K562 (cell line): ENCODE measurements at regions not wholly inside any gene's neighbourhood (a gene's known extent, or its start where the extent isn't known, plus 50 kb on each side); places are given as distances from the start of the nearest gene placed in this dataset.

Experiments
- ATAC-seq: fragments of 200-7000 bp; cut with Tn5 transposase; 3 replicates; pipeline ENCODE4 v1.9.1; 2020; ENCODE audit warnings: moderate library complexity
- BruUV-seq: library from RNA; stranded (reverse); fragments of 400-500 nt; replicated peaks from 2 replicates; lab custom pipeline; 2021; lab: Mats Ljungman, UMichigan
- CTCF ChIA-PET: fragments of 300-600 bp; formaldehyde crosslinking; extraction: SDS; loops from one replicate; lab custom pipeline; 2021; ENCODE audit warnings: low intra/inter-chr PET ratio; lab: Yijun Ruan, JAX
- POLR2A ChIA-PET: fragments of 300-600, 350-650 bp; sonication (Branson Sonifier 250); formaldehyde crosslinking; extraction: SDS; loops from one replicate; lab custom pipeline; 2021; ENCODE audit warnings: antibody characterized with exemption, inconsistent platforms; lab: Yijun Ruan, JAX
- DNase-seq, 4 experiments: peaks; one replicate each; pipeline versions ENCODE4 v3.0.0 to v3.0.0-alpha.2; 2011 to 2018; ENCODE audit warnings: low spot score in 3 of 4, mixed read lengths in 3 of 4; ENCODE audit errors: extremely low read depth in 1 of 4
- FAIRE-seq: peaks from 2 replicates; lab custom pipeline; 2011; peaks lifted over from hg19 to GRCh38; lab: Jason Lieb, UNC
- H2AFZ ChIP-seq: 2 replicates; pipeline ENCODE4 v1.6.0; 2011; ENCODE audit warnings: low read depth, low read length, control low read depth, inconsistent platforms
- H3K27ac ChIP-seq: fragments of 200-600 bp; 3 replicates; pipeline ENCODE4 v1.8.0; 2011; ENCODE audit warnings: low read depth, mild to moderate bottlenecking, control low read depth, inconsistent platforms, low read length, moderate library complexity, mixed read lengths; ENCODE audit errors: extremely low read depth
- H3K27me3 ChIP-seq, 2 experiments: fragments of 300-600 bp in 1 of 2; 2 replicates in 1 of 2; 3 replicates in 1 of 2; pipeline versions ENCODE4 v1.6.0 to v1.8.0; 2011; ENCODE audit warnings: inconsistent platforms in 2 of 2, low read length in 2 of 2, mild to moderate bottlenecking in 1 of 2, mixed read lengths in 1 of 2, moderate library complexity in 1 of 2; ENCODE audit not compliant: control insufficient read depth in 2 of 2, insufficient read depth in 2 of 2
- H3K36me3 ChIP-seq: fragments of 300-600 bp; 3 replicates; pipeline ENCODE4 v1.8.0; 2011; ENCODE audit warnings: mild to moderate bottlenecking, low read length, inconsistent platforms; ENCODE audit not compliant: control insufficient read depth, insufficient read depth
- H3K4me1 ChIP-seq, 2 experiments: fragments of 200-600 bp in 1 of 2; replicated peaks in 1 of 2; 2 replicates in 1 of 2; 3 replicates in 1 of 2; pipeline versions ENCODE4 v1.5.1 to v1.8.0; 2011; ENCODE audit warnings: inconsistent platforms in 2 of 2, low read length in 2 of 2, mild to moderate bottlenecking in 1 of 2, mixed read lengths in 1 of 2, moderate library complexity in 1 of 2; ENCODE audit not compliant: control insufficient read depth in 2 of 2, insufficient read depth in 2 of 2
- H3K4me2 ChIP-seq: 2 replicates; pipeline ENCODE4 v1.6.1; 2011; ENCODE audit warnings: low read length, control low read depth, inconsistent platforms, mixed read lengths; ENCODE audit not compliant: insufficient read depth
- H3K4me3 ChIP-seq: fragments of 200-600 bp; sonication (generic), shearing (Covaris generic); 2 replicates; pipeline ENCODE4 v1.5.1; 2016; ENCODE audit warnings: control low read depth, inconsistent platforms
- H3K79me2 ChIP-seq: fragments of 200-600 bp; 3 replicates; pipeline ENCODE4 v1.8.0; 2011; ENCODE audit warnings: low read length, inconsistent platforms; ENCODE audit not compliant: control insufficient read depth, insufficient read depth
- H3K9ac ChIP-seq, 2 experiments: 2 replicates each; pipeline versions ENCODE4 v1.6.0 to v1.6.1; 2011; ENCODE audit warnings: low read depth in 2 of 2, low read length in 2 of 2, control low read depth in 1 of 2, inconsistent platforms in 1 of 2, mild to moderate bottlenecking in 1 of 2, mixed read lengths in 1 of 2; ENCODE audit not compliant: insufficient read depth in 1 of 2
- H3K9me1 ChIP-seq: one replicate; pipeline ENCODE4 v1.6.0; 2011; ENCODE audit warnings: inconsistent platforms, mild to moderate bottlenecking, low read length, moderate library complexity; ENCODE audit not compliant: control insufficient read depth, insufficient read depth
- H3K9me3 ChIP-seq: replicated peaks from 2 replicates; pipeline ENCODE4 v1.5.1; 2011; ENCODE audit warnings: low read depth, low read length, inconsistent platforms; ENCODE audit not compliant: control insufficient read depth, insufficient read depth
- H4K20me1 ChIP-seq: replicated peaks from 2 replicates; pipeline ENCODE4 v1.6.1; 2011; ENCODE audit warnings: low read length, inconsistent platforms, mixed read lengths; ENCODE audit not compliant: control insufficient read depth, insufficient read depth
- ADNP ChIP-seq: fragments of 200-800 bp; sonication (Bioruptor generic); IDR thresholded peaks from 2 replicates; pipeline ENCODE4 v1.6.1; 2016; ENCODE audit warnings: missing genetic modification characterization, missing compliant biosample characterization
- FOXK1 ChIP-seq: sonication (generic); formaldehyde crosslinking; IDR thresholded peaks from 2 replicates; pipeline ENCODE4 v1.8.0; 2022; ENCODE audit warnings: missing genetic modification reagents, mild to moderate bottlenecking, borderline replicate concordance
- GATA2 ChIP-seq: sonication (generic); formaldehyde crosslinking; IDR thresholded peaks from 2 replicates; pipeline ENCODE4 v1.4.0; 2020; ENCODE audit warnings: mild to moderate bottlenecking, missing genetic modification reagents
- JUNB ChIP-seq: fragments of 450-650 bp; formaldehyde crosslinking; conservative IDR thresholded peaks from 2 replicates; pipeline ENCODE4 v1.4.0; 2020; ENCODE audit warnings: mild to moderate bottlenecking
- NCOA1 ChIP-seq: fragments of 450-650 bp; IDR thresholded peaks from 2 replicates; pipeline ENCODE4 v1.6.1; 2016; ENCODE audit warnings: low read depth
- NFE2L1 ChIP-seq: fragments of 450-650 bp; IDR thresholded peaks from 2 replicates; pipeline ENCODE4 v1.6.1; 2016; ENCODE audit warnings: missing genetic modification characterization, low read depth, mild to moderate bottlenecking, missing compliant biosample characterization, moderate library complexity, borderline replicate concordance
- PATZ1 ChIP-seq: fragments of 250-450 bp; sonication (Bioruptor Pico); IDR thresholded peaks from 2 replicates; pipeline ENCODE4 v1.5.0; 2020; ENCODE audit warnings: mild to moderate bottlenecking, borderline replicate concordance
- SIRT6 ChIP-seq: IDR thresholded peaks from one replicate; pipeline ENCODE4 v1.6.1; 2012; ENCODE audit warnings: low read depth, mild to moderate bottlenecking, control low read depth, inconsistent platforms, low read length, moderate library complexity
- SP1 ChIP-seq: sonication (generic); formaldehyde crosslinking; IDR thresholded peaks from 2 replicates; pipeline ENCODE4 v1.8.1; 2022; ENCODE audit warnings: mild to moderate bottlenecking, missing genetic modification reagents
- TOE1 ChIP-seq, 2 experiments: fragments of 450-650 bp in 1 of 2; sonication (generic) in 1 of 2; formaldehyde crosslinking in 1 of 2; IDR thresholded peaks; 2 replicates each; pipeline versions ENCODE4 v1.7.1 to v1.8.0; 2016 to 2022; ENCODE audit warnings: borderline replicate concordance in 2 of 2, mild to moderate bottlenecking in 2 of 2, antibody characterized with exemption in 1 of 2, inconsistent platforms in 1 of 2, low read depth in 1 of 2, missing genetic modification reagents in 1 of 2, moderate library complexity in 1 of 2
- USF2 ChIP-seq: sonication (generic); formaldehyde crosslinking; IDR thresholded peaks from 2 replicates; pipeline ENCODE4 v1.5.0; 2020; ENCODE audit warnings: missing genetic modification reagents
- ZBTB34 ChIP-seq: fragments of 250-450 bp; sonication (Bioruptor Pico); IDR thresholded peaks from 2 replicates; pipeline ENCODE4 v1.8.0; 2021; ENCODE audit warnings: mild to moderate bottlenecking, moderate library complexity
- ZNF146 ChIP-seq: IDR thresholded peaks from one replicate; pipeline ENCODE4 v1.6.1; 2018; ENCODE audit warnings: missing compliant biosample characterization; ENCODE audit not compliant: unreplicated experiment
- ZNF511 ChIP-seq: sonication (generic); formaldehyde crosslinking; IDR thresholded peaks from 2 replicates; pipeline ENCODE4 v1.8.0; 2022; ENCODE audit warnings: mild to moderate bottlenecking, missing genetic modification reagents
- WGBS: fragments of 100-300 bp; shearing (Covaris generic); methylation state at CpG from one replicate; pipeline ENCODE4 v1.1.6; 2016; ENCODE audit warnings: low coverage, mixed read lengths; ENCODE audit not compliant: insufficient coverage; ENCODE audit errors: missing lambda C conversion rate; 5-methylcytosine and 5-hydroxymethylcytosine counted together
- in situ Hi-C: fragments of 300-500 bp; cut with MboI; formaldehyde crosslinking; loops from 4 replicates; pipeline ENCODE4 v1.15.0; 2018; ENCODE audit warnings: inconsistent platforms, mixed read lengths
- intact Hi-C: fragments of 100-400 bp; cut with micrococcal nuclease; formaldehyde crosslinking; loops from 2 replicates; pipeline ENCODE4 v1.14.2; 2022
- TF ChIP-seq, protein P1 (sequence below): fragments of 250-450 bp; sonication (Bioruptor Pico); IDR thresholded peaks from 2 replicates; pipeline ENCODE4 v1.4.0; 2020

DNA sequence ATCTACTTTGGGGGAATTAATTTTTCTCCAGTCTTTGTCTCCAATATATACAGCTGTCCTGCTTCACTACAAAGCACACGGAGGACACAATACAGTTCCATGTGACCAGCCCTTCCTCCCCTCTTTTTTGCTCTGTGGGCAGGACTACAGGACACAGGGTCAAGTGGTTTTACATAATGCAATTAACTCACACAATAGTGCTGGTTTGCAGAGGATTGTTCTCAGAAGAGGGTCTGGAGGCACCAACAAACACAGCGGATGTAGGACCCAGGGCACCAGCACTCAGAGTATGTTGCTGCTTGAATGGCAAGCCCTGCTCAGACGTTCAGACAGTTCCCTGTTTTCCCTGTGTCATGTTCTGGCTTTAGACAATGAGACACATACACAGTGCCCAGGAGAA is 52.0 kb upstream of the NPTX2 start:
- Histone ChIP-seq H2AFZ (no peak overlapping the region), H3K27me3 (peaks cover 13 to 20% of the 10 kb centered on the region in 2 experiments)
- ChIA-PET CTCF (no interaction called here), POLR2A (interaction anchor here (0.5 kb wide), 1 partner anchor 1999 kb away, joined by 3 read pairs; no protein-coding TSS in a partner anchor)
- no peak for TF ChIP-seq USF2 (CRISPR knock-in tag)
- no peak for TF ChIP-seq ZBTB34
- TF ChIP-seq ZNF511 (CRISPR knock-in tag) = no peak
- no peak for TF ChIP-seq TOE1 (IDR thresholded peaks at IDR 0.05; ENCODE audit: borderline replicate concordance)
- TF ChIP-seq TOE1 (CRISPR knock-in tag; IDR thresholded peaks at IDR 0.05; ENCODE audit: borderline replicate concordance, low read depth) = no peak
- no peak for TF ChIP-seq ZNF146
- TF ChIP-seq NFE2L1 = no peak
- TF ChIP-seq GATA2 = no peak
- TF ChIP-seq JUNB (CRISPR knock-in tag) = no peak
- TF ChIP-seq FOXK1 (CRISPR knock-in tag) = no peak
- no peak for TF ChIP-seq PATZ1 (CRISPR knock-in tag)
- TF ChIP-seq SIRT6 = no peak
- TF ChIP-seq, protein P1, sequence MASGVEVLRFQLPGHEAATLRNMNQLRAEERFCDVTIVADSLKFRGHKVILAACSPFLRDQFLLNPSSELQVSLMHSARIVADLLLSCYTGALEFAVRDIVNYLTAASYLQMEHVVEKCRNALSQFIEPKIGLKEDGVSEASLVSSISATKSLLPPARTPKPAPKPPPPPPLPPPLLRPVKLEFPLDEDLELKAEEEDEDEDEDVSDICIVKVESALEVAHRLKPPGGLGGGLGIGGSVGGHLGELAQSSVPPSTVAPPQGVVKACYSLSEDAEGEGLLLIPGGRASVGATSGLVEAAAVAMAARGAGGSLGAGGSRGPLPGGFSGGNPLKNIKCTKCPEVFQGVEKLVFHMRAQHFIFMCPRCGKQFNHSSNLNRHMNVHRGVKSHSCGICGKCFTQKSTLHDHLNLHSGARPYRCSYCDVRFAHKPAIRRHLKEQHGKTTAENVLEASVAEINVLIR (CRISPR knock-in tag) = no peak
- no peak for TF ChIP-seq SP1 (CRISPR knock-in tag)
- no peak for TF ChIP-seq NCOA1
- TF ChIP-seq ADNP (tag) = no peak
- TF ChIP-seq, all 486 proteins: peak for 0
- Histone ChIP-seq H3K79me2 (no peaks in the 10 kb centered on the region), H3K9ac (no peak overlapping the region), H3K4me1 (no peaks in the 10 kb centered on the region; a peak in 1 of 5 replicates), H4K20me1 (no peaks in the 10 kb centered on the region), H3K4me2 (no peak overlapping the region), H3K36me3 (no peaks in the 10 kb centered on the region), H3K27ac (no peak overlapping the region), H3K9me3 (no peaks in the 10 kb centered on the region), H3K9me1 (no peaks in the 10 kb centered on the region), H3K4me3 (no peak overlapping the region)
- intact Hi-C loops (no loop called here), in situ Hi-C loops (no loop called here)
- ATAC-seq (no peak), DNase-seq (no peak), FAIRE-seq (no peak)
- BruUV-seq = no TSS peak
- 2% methylated on average over 3 of the region's 3 CpGs for WGBS
